Hepatocyte (in vitro differentiated cells): ENCODE measurements at regions not wholly inside any gene's neighbourhood (a gene's known extent, or its start where the extent isn't known, plus 50 kb on each side); places are given as distances from the start of the nearest gene placed in this dataset.

Source experiments
- DNase-seq: peaks from one replicate; pipeline ENCODE4 v3.0.0-alpha.2; 2016; ENCODE audit warnings: low spot score
- H2AFZ ChIP-seq: fragments of 200-600 bp; sonication (generic); 2 replicates; pipeline ENCODE4 v1.6.0; 2016; ENCODE audit warnings: antibody characterized with exemption, mild to moderate bottlenecking
- H3K27ac ChIP-seq: fragments of 200-600 bp; sonication (generic); 2 replicates; pipeline ENCODE4 v1.5.1; 2016; ENCODE audit warnings: mild to moderate bottlenecking
- H3K27me3 ChIP-seq: fragments of 200-600 bp; sonication (generic); 2 replicates; pipeline ENCODE4 v1.6.1; 2016
- H3K36me3 ChIP-seq: fragments of 200-600 bp; sonication (generic); replicated peaks from 2 replicates; pipeline ENCODE4 v1.5.1; 2016; ENCODE audit warnings: low read depth; ENCODE audit not compliant: insufficient read depth
- H3K4me1 ChIP-seq: fragments of 200-600 bp; sonication (generic); 2 replicates; pipeline ENCODE4 v1.5.1; 2016; ENCODE audit warnings: mild to moderate bottlenecking, moderate library complexity; ENCODE audit not compliant: insufficient read depth
- H3K4me2 ChIP-seq: fragments of 200-600 bp; sonication (generic); 2 replicates; pipeline ENCODE4 v1.6.0; 2016
- H3K4me3 ChIP-seq: fragments of 200-600 bp; sonication (generic); 2 replicates; pipeline ENCODE4 v1.5.1; 2016; ENCODE audit warnings: mild to moderate bottlenecking
- H3K79me2 ChIP-seq: fragments of 200-600 bp; sonication (generic); 2 replicates; pipeline ENCODE4 v1.6.0; 2017; ENCODE audit warnings: mild to moderate bottlenecking
- H3K9me2 ChIP-seq: fragments of 200-600 bp; sonication (generic); replicated peaks from 2 replicates; pipeline ENCODE4 v1.6.0; 2017; ENCODE audit warnings: mild to moderate bottlenecking; ENCODE audit not compliant: insufficient read depth
- H3K9me3 ChIP-seq: fragments of 200-600 bp; sonication (generic); 2 replicates; pipeline ENCODE4 v1.5.1; 2016; ENCODE audit warnings: low read depth, mild to moderate bottlenecking
- H4K20me1 ChIP-seq: fragments of 200-600 bp; sonication (generic); 2 replicates; pipeline ENCODE4 v1.6.0; 2016; ENCODE audit warnings: mild to moderate bottlenecking; ENCODE audit not compliant: insufficient read depth, poor library complexity, severe bottlenecking
- EZH2 ChIP-seq: fragments of 200-600 bp; sonication (generic); IDR thresholded peaks from 2 replicates; pipeline ENCODE4 v1.6.1; 2016; ENCODE audit warnings: antibody characterized with exemption, mild to moderate bottlenecking, borderline replicate concordance
- EZH2phosphoT487 ChIP-seq: fragments of 200-600 bp; sonication (generic); IDR thresholded peaks from one replicate; pipeline ENCODE4 v1.6.1; 2018; ENCODE audit warnings: antibody characterized with exemption, mild to moderate bottlenecking, low read depth, moderate library complexity; ENCODE audit not compliant: unreplicated experiment, severe bottlenecking
- WGBS: methylation state at CpG from one replicate; pipeline ENCODE4 v1.1.6; 2016; ENCODE audit warnings: low lambda C conversion rate; ENCODE audit errors: missing lambda C conversion rate; 5-methylcytosine and 5-hydroxymethylcytosine counted together
- TF ChIP-seq, protein P1 (sequence below): fragments of 200-600 bp; sonication (generic); IDR thresholded peaks from 2 replicates; pipeline ENCODE4 v1.5.1; 2016; ENCODE audit warnings: antibody characterized with exemption, mild to moderate bottlenecking; ENCODE audit not compliant: poor library complexity

GRCh38 chr3:124329723-124330122 lies 337.8 kb upstream of the ROPN1 start:
- Histone ChIP-seq H3K9me2 (no peaks in the 10 kb centered on the region), H4K20me1 (no peaks in the 10 kb centered on the region), H3K4me2 (no peak overlapping the region), H3K4me3 (no peak overlapping the region), H3K27me3 (no peaks in the 10 kb centered on the region), H3K79me2 (no peaks in the 10 kb centered on the region), H3K27ac (no peak overlapping the region), H3K36me3 (no peaks in the 10 kb centered on the region), H2AFZ (no peak overlapping the region), H3K9me3 (no peaks in the 10 kb centered on the region), H3K4me1 (no peaks in the 10 kb centered on the region)
- 94% methylated on average over 2 of the region's 2 CpGs for WGBS
- TF ChIP-seq, protein P1, sequence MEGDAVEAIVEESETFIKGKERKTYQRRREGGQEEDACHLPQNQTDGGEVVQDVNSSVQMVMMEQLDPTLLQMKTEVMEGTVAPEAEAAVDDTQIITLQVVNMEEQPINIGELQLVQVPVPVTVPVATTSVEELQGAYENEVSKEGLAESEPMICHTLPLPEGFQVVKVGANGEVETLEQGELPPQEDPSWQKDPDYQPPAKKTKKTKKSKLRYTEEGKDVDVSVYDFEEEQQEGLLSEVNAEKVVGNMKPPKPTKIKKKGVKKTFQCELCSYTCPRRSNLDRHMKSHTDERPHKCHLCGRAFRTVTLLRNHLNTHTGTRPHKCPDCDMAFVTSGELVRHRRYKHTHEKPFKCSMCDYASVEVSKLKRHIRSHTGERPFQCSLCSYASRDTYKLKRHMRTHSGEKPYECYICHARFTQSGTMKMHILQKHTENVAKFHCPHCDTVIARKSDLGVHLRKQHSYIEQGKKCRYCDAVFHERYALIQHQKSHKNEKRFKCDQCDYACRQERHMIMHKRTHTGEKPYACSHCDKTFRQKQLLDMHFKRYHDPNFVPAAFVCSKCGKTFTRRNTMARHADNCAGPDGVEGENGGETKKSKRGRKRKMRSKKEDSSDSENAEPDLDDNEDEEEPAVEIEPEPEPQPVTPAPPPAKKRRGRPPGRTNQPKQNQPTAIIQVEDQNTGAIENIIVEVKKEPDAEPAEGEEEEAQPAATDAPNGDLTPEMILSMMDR: no peak
- TF ChIP-seq EZH2: no peak
- TF ChIP-seq EZH2phosphoT487: no peak
- DNase-seq: no peak

GRCh38 chr3:124333931-124334640 lies 342.2 kb upstream of the ROPN1 start:
- no peaks in the 10 kb centered on the region for H3K9me3 ChIP-seq
- no peak overlapping the region for H3K4me2 ChIP-seq
- no peaks in the 10 kb centered on the region for H3K36me3 ChIP-seq
- H3K9me2 ChIP-seq: no peaks in the 10 kb centered on the region
- 94% methylated on average over 14 of the region's 14 CpGs for WGBS
- H2AFZ ChIP-seq: no peak overlapping the region
- TF ChIP-seq EZH2phosphoT487: no peak
- no peak for TF ChIP-seq EZH2
- TF ChIP-seq, protein P1: no peak
- H3K27me3 ChIP-seq: no peaks in the 10 kb centered on the region
- H3K4me1 ChIP-seq: no peaks in the 10 kb centered on the region
- no peak overlapping the region for H3K4me3 ChIP-seq
- no peaks in the 10 kb centered on the region for H4K20me1 ChIP-seq
- H3K79me2 ChIP-seq: no peaks in the 10 kb centered on the region
- no peak for DNase-seq
- H3K27ac ChIP-seq: no peak overlapping the region

DNA sequence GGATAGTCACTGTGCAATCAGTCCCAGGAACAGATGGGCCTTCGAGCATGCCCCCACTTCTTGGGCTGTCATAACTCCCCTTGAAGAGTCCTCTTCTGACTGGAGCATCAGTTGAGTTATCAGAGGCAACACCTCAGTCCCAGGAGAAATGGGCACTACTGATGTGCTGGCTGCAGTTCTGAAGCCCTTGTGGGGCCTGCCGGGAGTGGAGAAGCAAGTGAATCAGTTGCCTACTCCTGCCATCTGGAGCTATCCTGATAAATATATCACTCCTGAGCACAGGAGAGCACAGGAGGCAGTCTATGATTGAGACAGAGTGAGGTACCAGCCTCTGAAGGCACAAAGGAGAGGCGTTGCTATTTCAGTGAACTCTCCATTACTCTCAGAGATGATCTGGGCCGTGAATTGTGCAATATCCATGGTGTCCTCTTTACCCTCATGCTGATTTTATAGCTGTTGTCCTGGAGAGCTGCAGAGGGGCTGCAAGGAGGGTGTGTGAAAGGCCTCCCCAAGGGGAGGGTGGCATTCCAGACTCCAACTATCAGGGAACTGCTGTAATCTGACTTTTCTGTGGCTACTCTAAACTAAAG lies 344.2 kb upstream of the ROPN1 start:
- Histone ChIP-seq H3K9me2 (no peaks in the 10 kb centered on the region), H3K27ac (no peak overlapping the region), H3K4me2 (no peak overlapping the region), H3K27me3 (no peaks in the 10 kb centered on the region), H3K4me1 (no peaks in the 10 kb centered on the region), H2AFZ (no peak overlapping the region), H3K4me3 (no peak overlapping the region), H4K20me1 (no peaks in the 10 kb centered on the region), H3K36me3 (no peaks in the 10 kb centered on the region), H3K9me3 (no peaks in the 10 kb centered on the region), H3K79me2 (no peaks in the 10 kb centered on the region)
- 92% methylated on average over 4 of the region's 4 CpGs for whole genome bisulfite sequencing
- no peak for DNase-seq
- TF ChIP-seq EZH2phosphoT487: no peak
- TF ChIP-seq, protein P1: no peak
- TF ChIP-seq EZH2: no peak
